IPS-18c (cell line): ENCODE measurements at regions not wholly inside any gene's neighbourhood (a gene's known extent, or its start where the extent isn't known, plus 50 kb on each side); places are given as distances from the start of the nearest gene placed in this dataset.

Experiments used
- H3K4me3 ChIP-seq: 2 replicates; pipeline ENCODE4 v1.7.0; 2013; ENCODE audit warnings: low read depth, mild to moderate bottlenecking, low read length, moderate library complexity; ENCODE audit not compliant: insufficient read depth
- H3K9me3 ChIP-seq: one replicate; pipeline ENCODE4 v1.6.1; 2013; ENCODE audit warnings: mild to moderate bottlenecking, low read length, moderate library complexity; ENCODE audit not compliant: control insufficient read depth, insufficient read depth

GRCh38 chr6:51514748-51515402, 572.5 kb downstream of the PKHD1 start:
- no peak overlapping the region for H3K4me3 ChIP-seq
- H3K9me3 ChIP-seq: no peaks in the 10 kb centered on the region

GRCh38 chr6:51526049-51526448, 561.4 kb downstream of the PKHD1 start:
- Histone ChIP-seq H3K9me3 (no peaks in the 10 kb centered on the region), H3K4me3 (no peak overlapping the region)

GRCh38 chr6:51526922-51527321, 560.5 kb downstream of the PKHD1 start:
- no peaks in the 10 kb centered on the region for H3K9me3 ChIP-seq
- H3K4me3 ChIP-seq: no peak overlapping the region

GRCh38 chr6:51528556-51528955, 558.9 kb downstream of the PKHD1 start:
- H3K9me3 ChIP-seq: no peaks in the 10 kb centered on the region

GRCh38 chr6:51529240-51529639, 558.2 kb downstream of the PKHD1 start:
- Histone ChIP-seq H3K9me3 (no peaks in the 10 kb centered on the region), H3K4me3 (no peak overlapping the region)

More at GRCh38 chr6:51528556-51528955, 558.9 kb downstream of the PKHD1 start:
- H3K4me3 ChIP-seq: no peak overlapping the region

- H3K4me3 ChIP-seq: no peak overlapping the region
- H3K9me3 ChIP-seq: no peaks in the 10 kb centered on the region
Observed at GRCh38 chr6:51531623-51532022, 555.8 kb downstream of the PKHD1 start.

GRCh38 chr6:51533962-51534361, 553.5 kb downstream of the PKHD1 start:
- H3K9me3 ChIP-seq: no peaks in the 10 kb centered on the region
- no peak overlapping the region for H3K4me3 ChIP-seq

GRCh38 chr6:51535327-51535726, 552.1 kb downstream of the PKHD1 start:
- H3K4me3 ChIP-seq: no peak overlapping the region
- no peaks in the 10 kb centered on the region for H3K9me3 ChIP-seq

GRCh38 chr6:51536728-51537127, 550.7 kb downstream of the PKHD1 start:
- Histone ChIP-seq H3K4me3 (no peak overlapping the region), H3K9me3 (no peaks in the 10 kb centered on the region)

- Histone ChIP-seq H3K4me3 (no peak overlapping the region), H3K9me3 (no peaks in the 10 kb centered on the region)
Observed at GRCh38 chr6:51541847-51542246, 545.6 kb downstream of the PKHD1 start.

GRCh38 chr6:51542475-51542874, 544.9 kb downstream of the PKHD1 start:
- H3K9me3 ChIP-seq: no peaks in the 10 kb centered on the region
- no peak overlapping the region for H3K4me3 ChIP-seq

- Histone ChIP-seq H3K9me3 (no peaks in the 10 kb centered on the region), H3K4me3 (no peak overlapping the region)
Observed at GRCh38 chr6:51550243-51550642, 537.2 kb downstream of the PKHD1 start.

- Histone ChIP-seq H3K4me3 (no peak overlapping the region), H3K9me3 (no peaks in the 10 kb centered on the region)
Observed at GRCh38 chr6:51552435-51552834, 535.0 kb downstream of the PKHD1 start.

GRCh38 chr6:51553246-51554015, 534.0 kb downstream of the PKHD1 start:
- Histone ChIP-seq H3K4me3 (no peak overlapping the region), H3K9me3 (no peaks in the 10 kb centered on the region)

GRCh38 chr6:51554029-51554428, 533.4 kb downstream of the PKHD1 start:
- H3K4me3 ChIP-seq: no peak overlapping the region
- H3K9me3 ChIP-seq: no peaks in the 10 kb centered on the region

GRCh38 chr6:51559059-51559458, 528.4 kb downstream of the PKHD1 start:
- Histone ChIP-seq H3K4me3 (no peak overlapping the region), H3K9me3 (no peaks in the 10 kb centered on the region)

- H3K9me3 ChIP-seq: no peaks in the 10 kb centered on the region
Observed at GRCh38 chr6:51562198-51562597, 525.2 kb downstream of the PKHD1 start.

More at GRCh38 chr6:51562198-51562597, 525.2 kb downstream of the PKHD1 start:
- no peak overlapping the region for H3K4me3 ChIP-seq
